Islet precursor cell (in vitro differentiated cells): ENCODE measurements at regions not wholly inside any gene's neighbourhood (a gene's known extent, or its start where the extent isn't known, plus 50 kb on each side); places are given as distances from the start of the nearest gene placed in this dataset.

Source experiments
- DNase-seq: peaks from one replicate; pipeline ENCODE4 v3.0.0-alpha.2; 2018

GRCh38 chr2:45137966-45138695, 128.9 kb upstream of the SIX2 start:
- no peak for DNase-seq

- no peak for DNase-seq
Measured at GRCh38 chr2:45134726-45135125, 125.5 kb upstream of the SIX2 start.

- no peak for DNase-seq
Measured at GRCh38 chr2:45134014-45134413, 124.8 kb upstream of the SIX2 start.

DNA sequence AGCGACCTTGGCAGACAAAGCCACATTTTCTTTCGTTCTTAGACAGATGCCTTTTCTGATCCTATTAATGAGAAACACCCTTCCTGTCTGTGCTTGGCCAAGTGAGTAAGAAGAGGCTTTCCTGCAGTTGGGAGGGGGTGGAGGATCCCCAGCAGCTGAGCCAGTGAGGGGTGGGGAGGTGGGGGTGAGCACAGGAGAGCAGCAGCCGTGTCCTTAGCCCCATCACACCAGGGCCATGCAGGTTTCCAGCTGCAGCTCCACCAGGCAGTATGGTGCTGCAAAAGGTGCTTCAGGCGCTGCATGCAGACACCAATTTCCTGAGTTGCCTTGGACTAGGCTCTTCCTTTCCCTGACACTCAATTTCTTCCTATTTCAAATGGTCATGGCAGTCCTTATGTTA, 123.3 kb upstream of the SIX2 start:
- DNase-seq = no peak

GRCh38 chr2:45131587-45131986, 122.3 kb upstream of the SIX2 start:
- no peak for DNase-seq

DNA sequence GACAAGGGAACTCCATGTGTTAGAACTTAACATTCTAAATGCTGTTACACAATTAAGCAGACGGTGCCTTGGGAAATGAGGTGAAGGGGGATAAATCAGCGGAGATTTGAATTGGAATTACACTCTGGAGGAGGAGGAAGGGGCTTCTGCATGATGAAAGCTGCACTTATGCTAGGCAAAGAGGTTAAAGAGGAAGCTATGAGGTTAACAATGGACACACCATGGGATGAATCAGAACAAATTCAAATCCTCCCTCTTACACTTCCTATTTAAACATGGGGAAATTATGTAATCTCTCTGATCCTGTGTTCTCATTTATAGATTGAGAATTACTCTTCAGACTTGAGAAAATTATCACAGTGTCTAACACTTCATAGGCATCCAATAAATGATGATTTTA, 121.5 kb upstream of the SIX2 start:
- DNase-seq = no peak

DNA sequence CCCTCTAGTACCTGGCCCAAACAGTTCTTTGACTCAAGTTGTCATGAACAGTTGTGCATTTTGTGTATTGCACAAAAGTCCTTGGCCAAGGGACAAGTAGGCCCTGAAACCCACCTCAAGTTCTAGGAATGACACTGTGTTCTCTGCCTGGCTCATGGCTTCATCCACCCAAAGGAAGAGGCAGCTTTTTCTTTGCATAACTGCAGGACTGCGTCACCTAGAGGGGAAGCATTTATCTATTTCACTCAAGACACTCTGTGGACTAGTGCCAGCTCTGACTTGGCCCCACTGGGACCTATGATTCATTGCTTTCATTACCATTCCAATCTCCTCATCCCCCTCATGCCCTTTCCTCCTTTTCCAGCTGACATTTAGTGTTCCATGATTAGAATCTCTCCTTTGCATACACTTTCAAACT, 119.3 kb upstream of the SIX2 start:
- DNase-seq = no peak

GRCh38 chr2:45127891-45128290, 118.6 kb upstream of the SIX2 start:
- no peak for DNase-seq

DNA sequence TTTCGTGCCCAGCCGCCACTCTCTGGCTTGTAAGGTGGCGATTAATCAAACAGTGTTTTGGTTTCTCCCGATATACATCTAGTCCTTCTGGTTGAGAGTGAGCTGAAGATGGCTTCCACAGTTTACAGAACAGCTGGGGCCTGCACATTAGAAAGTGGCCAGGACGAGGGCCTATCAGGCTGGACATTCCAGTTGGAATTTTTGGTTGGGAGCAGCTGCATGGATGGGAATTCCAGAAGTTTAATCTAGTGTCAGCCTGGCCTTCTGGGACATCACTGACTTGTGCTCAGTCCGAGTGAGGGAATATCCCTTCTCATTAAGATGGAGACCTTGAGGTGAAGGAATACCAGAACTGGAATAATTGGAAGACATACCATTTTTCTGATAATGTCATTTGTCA, 118.1 kb upstream of the SIX2 start:
- DNase-seq = no peak

- DNase-seq = no peak
Measured at GRCh38 chr2:45125232-45125631, 116.0 kb upstream of the SIX2 start.

GRCh38 chr2:45124456-45124855, 115.2 kb upstream of the SIX2 start:
- DNase-seq = no peak

GRCh38 chr2:45123521-45124191, 114.4 kb upstream of the SIX2 start:
- no peak for DNase-seq

- no peak for DNase-seq
Measured at GRCh38 chr2:45123065-45123464, 113.8 kb upstream of the SIX2 start.

GRCh38 chr2:45121236-45121927, 112.1 kb upstream of the SIX2 start:
- DNase-seq = no peak

DNA sequence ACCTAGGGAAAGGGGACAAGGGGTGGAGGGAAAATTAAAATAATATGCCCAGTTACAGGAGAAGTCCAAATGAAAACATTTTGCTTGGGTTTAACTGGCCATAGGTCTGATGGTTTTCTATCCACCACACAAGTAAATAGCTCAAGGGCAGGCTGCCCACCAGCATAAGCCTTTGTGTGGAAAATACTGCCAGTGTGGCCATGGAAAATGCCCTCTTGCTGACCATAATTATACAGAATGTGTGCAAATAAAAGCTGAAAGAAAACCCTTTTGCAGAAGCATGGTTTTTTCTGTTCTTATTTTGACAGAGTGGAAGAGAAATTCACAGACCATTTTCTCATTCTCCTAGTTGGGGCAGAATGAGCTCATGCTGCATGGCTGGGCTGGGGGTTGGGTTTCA, 111.3 kb upstream of the SIX2 start:
- DNase-seq = no peak

GRCh38 chr2:45119855-45120254, 110.6 kb upstream of the SIX2 start:
- DNase-seq = no peak

- DNase-seq = no peak
Measured at GRCh38 chr2:45119038-45119437, 109.8 kb upstream of the SIX2 start.

DNA sequence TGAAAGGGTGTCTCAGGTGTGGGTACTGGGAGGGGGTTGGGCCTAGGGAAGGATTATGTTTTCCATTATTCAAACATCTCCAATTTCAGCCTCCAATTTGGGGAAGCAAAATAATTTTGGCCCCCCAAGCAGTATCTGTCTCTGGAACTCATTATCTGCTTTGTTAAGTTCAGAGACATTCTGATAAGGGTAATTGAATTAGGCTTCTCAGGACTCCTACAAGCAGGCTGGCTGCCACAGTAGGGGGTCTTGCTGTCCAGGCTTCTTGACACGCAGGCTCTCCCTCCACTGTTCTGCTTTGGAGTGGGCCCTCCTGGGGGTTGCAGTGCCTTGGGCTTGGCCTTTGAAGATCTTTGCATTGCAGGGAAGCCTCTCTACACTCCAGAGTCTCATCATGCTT, 108.1 kb upstream of the SIX2 start:
- no peak for DNase-seq

GRCh38 chr2:45115181-45115580, 105.9 kb upstream of the SIX2 start:
- DNase-seq = no peak

DNA sequence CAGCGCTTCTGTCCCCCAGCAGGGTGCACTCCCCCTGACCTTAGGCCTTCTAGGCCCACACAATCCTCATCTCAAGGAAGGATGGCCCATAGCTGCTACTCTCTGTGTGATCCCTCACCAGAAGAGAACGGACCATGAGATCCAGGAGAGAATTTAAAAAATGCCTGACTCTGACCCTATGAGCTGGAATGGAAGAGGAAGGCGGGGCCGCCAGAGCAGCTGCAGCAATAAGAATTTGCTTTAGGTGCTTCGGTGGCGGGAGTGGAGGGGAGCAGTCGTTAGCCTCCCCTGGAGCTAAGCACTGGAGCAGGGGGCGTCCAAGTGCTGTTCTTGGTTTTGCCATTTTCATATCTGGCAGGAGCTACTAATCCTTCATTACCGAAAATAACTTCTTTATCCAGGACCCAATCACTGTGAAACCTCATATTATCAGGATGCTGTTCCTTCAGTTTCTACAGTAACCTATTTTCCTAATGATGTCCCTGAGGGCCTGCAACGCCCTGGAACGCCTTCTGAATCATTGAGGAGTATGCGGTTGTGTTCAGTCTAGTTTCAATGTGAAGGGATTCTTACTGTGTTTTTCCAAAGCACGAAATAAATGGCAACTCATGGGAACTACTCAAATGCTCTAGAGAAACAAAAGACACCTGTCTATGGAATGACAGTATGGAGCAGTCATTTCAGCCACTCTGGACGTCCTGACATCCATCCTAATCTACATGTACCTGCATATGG, 105.1 kb upstream of the SIX2 start:
- no peak for DNase-seq

DNA sequence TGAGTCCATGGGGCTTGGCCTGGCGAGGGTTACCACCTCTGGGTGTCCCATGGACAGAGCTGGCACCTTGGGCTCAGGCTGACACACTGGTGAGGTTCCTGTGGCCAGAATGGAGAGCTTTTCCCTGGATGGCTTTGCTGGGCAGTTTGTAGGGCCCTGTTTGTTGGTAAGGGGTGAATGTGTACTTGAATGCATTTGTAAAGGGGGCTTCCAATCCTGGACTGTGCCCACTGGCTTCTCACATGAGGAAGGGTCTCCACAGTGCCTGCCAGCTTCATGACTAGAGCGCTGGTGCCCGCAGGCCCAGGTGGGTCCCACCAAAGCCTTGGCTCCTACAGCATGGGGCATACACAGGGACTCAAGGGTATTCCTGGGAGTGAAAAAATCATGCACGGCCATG, 103.5 kb upstream of the SIX2 start:
- DNase-seq = no peak

GRCh38 chr2:45105050-45105582, 95.9 kb upstream of the SIX2 start:
- no peak for DNase-seq

DNA sequence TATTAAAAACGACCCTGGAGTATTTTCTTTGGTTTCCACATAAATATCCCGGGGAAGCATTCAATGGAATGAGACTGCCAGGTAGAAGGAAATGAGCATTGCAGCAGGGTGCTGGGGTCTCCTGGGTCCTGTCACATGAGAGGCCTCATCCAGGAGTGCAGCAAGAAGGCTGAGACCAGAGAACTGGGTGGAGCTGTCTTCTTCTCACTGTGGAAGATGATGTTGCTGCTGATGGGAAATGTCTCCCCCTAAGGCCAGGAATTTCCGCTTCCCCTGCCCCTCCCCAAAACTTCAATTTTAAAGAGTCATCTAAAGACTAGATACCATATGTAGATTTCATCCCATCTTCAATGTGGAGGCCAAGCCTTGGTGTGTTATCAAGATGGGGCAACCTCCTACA, 95.2 kb upstream of the SIX2 start:
- DNase-seq = no peak
